ENCODE measurements at regions not wholly inside any gene's neighbourhood (a gene's known extent, or its start where the extent isn't known, plus 50 kb on each side); places are given as distances from the start of the nearest gene placed in this dataset.

DNA sequence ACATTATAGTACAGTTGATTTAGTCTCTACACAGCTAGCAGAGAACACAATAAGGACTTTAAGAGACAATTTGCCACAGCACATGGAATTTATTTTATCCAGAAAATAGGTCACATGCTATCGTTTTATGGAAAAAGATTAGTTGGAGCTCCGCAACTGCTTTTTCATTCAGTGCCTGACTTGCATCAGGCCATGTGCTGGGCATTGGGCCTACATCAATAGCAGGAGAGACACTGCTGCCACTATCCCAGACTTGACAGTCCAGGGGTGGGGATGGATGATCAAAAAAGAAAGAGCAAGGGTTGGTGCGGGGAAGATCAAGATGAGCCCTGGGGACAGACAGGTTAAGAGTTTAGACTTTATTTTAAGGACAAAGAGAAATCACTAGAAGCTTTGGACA lies 75.2 kb upstream of the C3orf80 start:
- Histone ChIP-seq H2BK15ac (ENCODE audit: low read length) (no peak overlapping the region), H3K27me3 (ENCODE audit: control insufficient read depth in 3 of 3, insufficient read depth in 3 of 3, low read depth in 1 of 3, low read length in 3 of 3) (peaks cover 0 to 13% (median 0%) of the 10 kb centered on the region in 3 experiments), H3K14ac (ENCODE audit: low read length) (no peak overlapping the region), H3K4me3 (ENCODE audit: low read length in 2 of 2) (no peak overlapping the region), H3K4me2 (ENCODE audit: insufficient read depth, low read length, poor library complexity, severe bottlenecking) (no peak overlapping the region), H3K27ac (replicated peaks; ENCODE audit: low read length) (no peak overlapping the region), H2BK12ac (ENCODE audit: low read length) (no peak overlapping the region), H4K91ac (ENCODE audit: low read depth, low read length, poor library complexity) (no peak overlapping the region), H3K9me3 (replicated peaks in 1 of 2; ENCODE audit: control insufficient read depth in 2 of 2, insufficient read depth in 1 of 2, low read depth in 1 of 2, low read length in 2 of 2) (no peaks in the 10 kb centered on the region), H2AFZ (ENCODE audit: low read length) (no peak overlapping the region), H3K4me1 (ENCODE audit: control insufficient read depth in 2 of 2, insufficient read depth in 1 of 2, low read depth in 1 of 2, low read length in 2 of 2) (no peaks in the 10 kb centered on the region), H3K23ac (ENCODE audit: low read depth, low read length, poor library complexity) (no peak overlapping the region), H3K36me3 (replicated peaks in 1 of 2; ENCODE audit: control insufficient read depth in 2 of 2, insufficient read depth in 2 of 2, low read length in 2 of 2) (no peaks in the 10 kb centered on the region), H3K9ac (ENCODE audit: low read depth, low read length, poor library complexity) (no peak overlapping the region), H2BK5ac (ENCODE audit: low read length) (no peak overlapping the region), H2BK120ac (ENCODE audit: low read depth, low read length) (no peak overlapping the region), H3K18ac (ENCODE audit: low read length) (no peak overlapping the region), H2AK5ac (ENCODE audit: low read depth, low read length) (no peak overlapping the region), H4K8ac (ENCODE audit: low read depth, low read length) (no peak overlapping the region), H3K79me1 (ENCODE audit: low read depth, low read length) (no peaks in the 10 kb centered on the region), H3K4ac (ENCODE audit: low read length) (no peak overlapping the region)
- no CpG with 5 or more reads among the region's 3 CpGs for WGBS, 2 donors (ENCODE audit: extremely low coverage in 2 of 2, insufficient read length in 2 of 2, insufficient replicate concordance in 1 of 2)
- DNase-seq (ENCODE audit: low spot score): no peak

DNA sequence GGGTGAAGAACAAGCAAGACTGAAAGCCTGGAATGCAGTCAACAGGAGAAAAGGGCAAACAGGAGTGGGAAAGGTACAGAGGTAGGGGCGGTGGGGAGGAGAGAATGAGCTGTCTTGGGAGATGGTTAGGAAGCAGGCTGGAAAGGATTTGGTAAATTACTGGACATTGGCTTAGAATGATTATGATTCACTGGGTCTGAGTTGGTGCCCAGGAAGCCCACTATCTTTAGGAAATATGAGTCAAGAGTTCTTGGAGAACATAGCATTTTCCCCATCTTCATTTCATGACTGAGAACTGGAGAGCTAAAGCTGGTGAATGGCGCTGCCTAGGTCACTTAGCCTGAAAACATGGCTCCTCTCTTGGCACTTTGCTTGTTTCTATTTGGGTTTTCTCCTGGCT lies 74.7 kb upstream of the C3orf80 start:
- DNase-seq (ENCODE audit: low spot score): no peak
- no peak overlapping the region for H2BK12ac ChIP-seq (ENCODE audit: low read length)

DNA sequence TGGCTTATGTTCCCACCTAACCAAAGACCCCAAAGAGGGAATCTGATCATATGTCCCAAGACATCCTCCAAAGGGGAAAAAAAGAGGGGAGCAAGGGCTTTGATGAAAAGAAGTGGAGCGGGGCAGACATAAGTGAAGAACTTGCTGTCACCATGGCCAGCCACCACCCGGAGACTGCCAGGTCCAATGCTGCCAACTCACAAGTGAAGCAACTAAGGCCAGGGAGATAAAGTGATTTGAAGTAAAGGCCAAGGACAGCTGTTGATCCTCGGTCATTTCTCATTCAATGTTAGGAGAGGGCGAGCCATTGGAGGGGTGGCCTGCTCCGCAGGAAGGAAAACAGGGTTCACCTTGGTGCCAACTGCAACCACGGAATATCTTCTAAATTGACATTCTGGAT lies 72.6 kb upstream of the C3orf80 start:
- no CpG with 5 or more reads among the region's 6 CpGs for WGBS, 2 donors (ENCODE audit: extremely low coverage in 2 of 2, insufficient read length in 2 of 2, insufficient replicate concordance in 1 of 2)
- H3K9me3 ChIP-seq (replicated peaks in 1 of 2; ENCODE audit: control insufficient read depth in 2 of 2, insufficient read depth in 1 of 2, low read depth in 1 of 2, low read length in 2 of 2): no peaks in the 10 kb centered on the region
- no peak overlapping the region for H2BK15ac ChIP-seq (ENCODE audit: low read length)

More for the DNA sequence above, 74.7 kb upstream of the C3orf80 start:
- no CpG with 5 or more reads among the region's 2 CpGs for WGBS, 2 donors (ENCODE audit: extremely low coverage in 2 of 2, insufficient read length in 2 of 2, insufficient replicate concordance in 1 of 2)
- Histone ChIP-seq H3K18ac (ENCODE audit: low read length) (no peak overlapping the region), H4K91ac (ENCODE audit: low read depth, low read length, poor library complexity) (no peak overlapping the region), H3K9ac (ENCODE audit: low read depth, low read length, poor library complexity) (no peak overlapping the region), H3K14ac (ENCODE audit: low read length) (no peak overlapping the region), H3K4me1 (ENCODE audit: control insufficient read depth in 2 of 2, insufficient read depth in 1 of 2, low read depth in 1 of 2, low read length in 2 of 2) (no peaks in the 10 kb centered on the region), H3K79me1 (ENCODE audit: low read depth, low read length) (no peaks in the 10 kb centered on the region), H3K36me3 (replicated peaks in 1 of 2; ENCODE audit: control insufficient read depth in 2 of 2, insufficient read depth in 2 of 2, low read length in 2 of 2) (no peaks in the 10 kb centered on the region), H2BK5ac (ENCODE audit: low read length) (no peak overlapping the region), H3K27ac (replicated peaks; ENCODE audit: low read length) (no peak overlapping the region), H3K9me3 (replicated peaks in 1 of 2; ENCODE audit: control insufficient read depth in 2 of 2, insufficient read depth in 1 of 2, low read depth in 1 of 2, low read length in 2 of 2) (no peaks in the 10 kb centered on the region), H2BK15ac (ENCODE audit: low read length) (no peak overlapping the region), H3K4me3 (ENCODE audit: low read length in 2 of 2) (no peak overlapping the region), H3K4ac (ENCODE audit: low read length) (no peak overlapping the region), H3K4me2 (ENCODE audit: insufficient read depth, low read length, poor library complexity, severe bottlenecking) (no peak overlapping the region), H2BK120ac (ENCODE audit: low read depth, low read length) (no peak overlapping the region), H4K8ac (ENCODE audit: low read depth, low read length) (no peak overlapping the region), H3K27me3 (ENCODE audit: control insufficient read depth in 3 of 3, insufficient read depth in 3 of 3, low read depth in 1 of 3, low read length in 3 of 3) (peaks cover 0 to 13% (median 0%) of the 10 kb centered on the region in 3 experiments), H2AFZ (ENCODE audit: low read length) (no peak overlapping the region), H2AK5ac (ENCODE audit: low read depth, low read length) (no peak overlapping the region), H3K23ac (ENCODE audit: low read depth, low read length, poor library complexity) (no peak overlapping the region)

DNA sequence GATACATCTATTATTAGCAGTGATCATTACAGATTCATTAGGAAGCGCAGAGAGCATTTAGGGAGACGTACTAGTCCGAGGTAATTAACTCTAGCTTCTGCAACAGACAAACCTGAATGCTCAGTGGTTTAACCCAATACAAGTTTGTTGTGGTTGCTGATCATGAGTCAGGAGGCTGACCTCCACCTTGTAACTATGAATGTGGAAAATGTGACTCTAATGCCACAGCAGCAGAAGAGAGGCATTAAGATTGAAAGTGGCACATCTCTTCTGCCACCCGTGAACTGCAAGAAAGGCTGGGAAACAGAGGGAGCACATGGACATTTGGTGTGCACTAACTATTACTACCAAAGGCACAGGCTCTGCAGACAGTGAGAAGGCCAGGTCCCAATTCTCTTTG lies 71.2 kb upstream of the C3orf80 start:
- Histone ChIP-seq H3K9ac (ENCODE audit: low read depth, low read length, poor library complexity) (no peak overlapping the region), H2AK5ac (ENCODE audit: low read depth, low read length) (no peak overlapping the region), H2BK120ac (ENCODE audit: low read depth, low read length) (no peak overlapping the region), H3K14ac (ENCODE audit: low read length) (no peak overlapping the region), H3K4me1 (ENCODE audit: control insufficient read depth in 2 of 2, insufficient read depth in 1 of 2, low read depth in 1 of 2, low read length in 2 of 2) (peaks cover 0 to 2% of the 10 kb centered on the region in 2 donors), H4K91ac (ENCODE audit: low read depth, low read length, poor library complexity) (no peak overlapping the region), H3K4me3 (ENCODE audit: low read length in 2 of 2) (no peak overlapping the region), H3K27ac (replicated peaks; ENCODE audit: low read length) (no peak overlapping the region), H3K23ac (ENCODE audit: low read depth, low read length, poor library complexity) (no peak overlapping the region), H3K79me1 (ENCODE audit: low read depth, low read length) (no peaks in the 10 kb centered on the region), H3K4me2 (ENCODE audit: insufficient read depth, low read length, poor library complexity, severe bottlenecking) (no peak overlapping the region), H3K9me3 (replicated peaks in 1 of 2; ENCODE audit: control insufficient read depth in 2 of 2, insufficient read depth in 1 of 2, low read depth in 1 of 2, low read length in 2 of 2) (no peaks in the 10 kb centered on the region), H3K4ac (ENCODE audit: low read length) (no peak overlapping the region), H2AFZ (ENCODE audit: low read length) (no peak overlapping the region), H2BK15ac (ENCODE audit: low read length) (no peak overlapping the region), H2BK5ac (ENCODE audit: low read length) (no peak overlapping the region), H3K36me3 (replicated peaks in 1 of 2; ENCODE audit: control insufficient read depth in 2 of 2, insufficient read depth in 2 of 2, low read length in 2 of 2) (no peaks in the 10 kb centered on the region), H2BK12ac (ENCODE audit: low read length) (no peak overlapping the region), H4K8ac (ENCODE audit: low read depth, low read length) (no peak overlapping the region), H3K18ac (ENCODE audit: low read length) (no peak overlapping the region), H3K27me3 (ENCODE audit: control insufficient read depth in 3 of 3, insufficient read depth in 3 of 3, low read depth in 1 of 3, low read length in 3 of 3) (peaks cover 0 to 18% (median 0%) of the 10 kb centered on the region in 3 experiments)
- DNase-seq (ENCODE audit: low spot score): no peak
- no CpG with 5 or more reads among the region's 4 CpGs for WGBS, 2 donors (ENCODE audit: extremely low coverage in 2 of 2, insufficient read length in 2 of 2, insufficient replicate concordance in 1 of 2)

More for the DNA sequence above, 72.6 kb upstream of the C3orf80 start:
- Histone ChIP-seq H2BK120ac (ENCODE audit: low read depth, low read length) (no peak overlapping the region), H2BK12ac (ENCODE audit: low read length) (no peak overlapping the region), H3K79me1 (ENCODE audit: low read depth, low read length) (no peaks in the 10 kb centered on the region), H3K4me2 (ENCODE audit: insufficient read depth, low read length, poor library complexity, severe bottlenecking) (no peak overlapping the region), H4K8ac (ENCODE audit: low read depth, low read length) (no peak overlapping the region), H3K27ac (replicated peaks; ENCODE audit: low read length) (no peak overlapping the region), H3K18ac (ENCODE audit: low read length) (no peak overlapping the region), H3K36me3 (replicated peaks in 1 of 2; ENCODE audit: control insufficient read depth in 2 of 2, insufficient read depth in 2 of 2, low read length in 2 of 2) (no peaks in the 10 kb centered on the region), H3K23ac (ENCODE audit: low read depth, low read length, poor library complexity) (no peak overlapping the region), H3K4ac (ENCODE audit: low read length) (no peak overlapping the region), H2AFZ (ENCODE audit: low read length) (no peak overlapping the region), H3K27me3 (ENCODE audit: control insufficient read depth in 3 of 3, insufficient read depth in 3 of 3, low read depth in 1 of 3, low read length in 3 of 3) (peaks cover 0 to 18% (median 0%) of the 10 kb centered on the region in 3 experiments), H4K91ac (ENCODE audit: low read depth, low read length, poor library complexity) (no peak overlapping the region), H3K4me3 (ENCODE audit: low read length in 2 of 2) (no peak overlapping the region), H3K14ac (ENCODE audit: low read length) (no peak overlapping the region), H2BK5ac (ENCODE audit: low read length) (no peak overlapping the region), H2AK5ac (ENCODE audit: low read depth, low read length) (no peak overlapping the region), H3K9ac (ENCODE audit: low read depth, low read length, poor library complexity) (no peak overlapping the region), H3K4me1 (ENCODE audit: control insufficient read depth in 2 of 2, insufficient read depth in 1 of 2, low read depth in 1 of 2, low read length in 2 of 2) (no peaks in the 10 kb centered on the region)
- no peak for DNase-seq (ENCODE audit: low spot score)

Measured in neuronal stem cell (in vitro differentiated cells).